ENCODE measurements at regions not wholly inside any gene's neighbourhood (a gene's known extent, or its start where the extent isn't known, plus 50 kb on each side); places are given as distances from the start of the nearest gene placed in this dataset.

DNA sequence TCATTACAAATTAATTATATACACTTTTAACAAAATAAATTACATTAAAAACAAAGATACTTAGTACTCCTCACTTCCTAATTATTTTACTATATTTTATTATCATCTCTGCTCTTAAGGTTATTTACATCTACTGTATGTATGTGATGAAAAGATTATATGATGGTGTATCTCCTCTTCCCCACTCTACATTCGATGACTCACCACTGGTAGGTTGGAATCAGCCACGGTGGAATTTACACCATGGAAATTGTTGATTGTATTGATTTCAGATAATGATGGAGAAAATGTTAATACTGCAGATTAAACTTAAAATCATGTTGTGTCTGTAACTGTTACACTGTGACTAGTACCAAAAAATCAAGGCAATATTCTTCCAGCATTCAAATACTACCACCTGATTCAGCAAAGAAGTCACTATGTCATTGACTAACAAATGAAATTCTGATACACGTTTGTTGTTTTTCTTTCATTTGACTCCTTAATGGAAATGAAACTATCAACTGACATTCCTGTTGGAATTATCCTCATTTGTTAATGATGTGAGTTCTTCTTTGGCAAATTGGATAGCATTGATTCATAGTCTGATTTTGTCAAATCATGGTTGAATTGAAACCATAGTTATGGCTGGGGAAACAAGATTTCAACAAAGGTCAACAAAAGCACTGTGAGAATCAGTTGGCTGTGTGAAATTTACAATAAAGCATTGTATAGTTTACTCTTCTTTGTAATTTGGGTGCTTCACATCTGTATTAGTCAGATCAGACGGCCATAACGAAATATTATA, 69.0 kb upstream of the NLK start:
- no peak for DNase-seq

DNA sequence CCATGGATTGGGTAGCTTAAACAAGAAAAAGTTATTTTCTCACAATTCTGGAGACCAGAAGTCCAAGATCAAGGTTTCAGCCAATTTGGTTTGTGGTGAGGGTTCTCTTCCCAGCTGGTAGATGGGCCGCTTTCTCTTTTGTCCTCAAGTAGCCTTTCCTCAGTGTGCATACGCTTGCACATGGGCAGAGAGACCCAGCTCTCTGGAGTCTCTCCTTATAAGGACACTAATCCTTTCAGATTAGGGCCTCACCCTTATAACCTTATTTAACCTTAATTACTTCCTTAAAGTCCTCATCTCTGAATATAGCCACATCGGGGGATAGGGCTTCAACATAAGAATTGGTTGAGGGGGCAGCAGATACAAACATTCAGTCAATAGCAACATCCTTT, 68.4 kb upstream of the NLK start:
- DNase-seq, result no peak

DNA sequence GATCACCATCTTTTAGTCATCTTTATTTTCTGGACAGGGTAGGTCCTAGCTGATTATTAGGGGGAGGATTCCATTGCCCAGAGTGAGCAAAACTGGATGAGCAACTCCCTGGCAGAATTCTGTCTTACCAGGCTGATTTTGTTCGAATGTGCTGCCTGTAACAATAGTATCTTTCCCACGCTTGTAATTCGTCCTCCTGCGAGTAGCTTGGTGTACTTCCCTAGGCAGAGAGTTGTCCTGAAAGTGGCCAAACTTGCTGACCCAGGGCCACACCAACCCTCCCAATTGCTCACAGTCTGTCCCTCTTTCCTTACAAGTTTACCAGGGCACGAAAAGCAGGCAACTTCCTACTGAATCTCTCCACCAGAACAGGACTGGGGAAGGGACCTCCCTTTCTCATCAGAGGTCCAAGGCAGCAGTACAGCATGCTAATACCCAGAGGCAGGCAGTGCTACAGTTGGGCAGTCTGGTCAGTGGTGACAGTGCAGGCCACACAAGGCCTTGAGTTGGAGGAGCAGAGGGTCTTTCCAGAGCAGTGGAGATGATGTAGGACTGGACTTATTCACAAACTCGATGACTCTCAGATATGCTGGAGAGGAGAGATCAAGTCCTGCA, 67.8 kb upstream of the NLK start:
- no peak for DNase-seq

DNA sequence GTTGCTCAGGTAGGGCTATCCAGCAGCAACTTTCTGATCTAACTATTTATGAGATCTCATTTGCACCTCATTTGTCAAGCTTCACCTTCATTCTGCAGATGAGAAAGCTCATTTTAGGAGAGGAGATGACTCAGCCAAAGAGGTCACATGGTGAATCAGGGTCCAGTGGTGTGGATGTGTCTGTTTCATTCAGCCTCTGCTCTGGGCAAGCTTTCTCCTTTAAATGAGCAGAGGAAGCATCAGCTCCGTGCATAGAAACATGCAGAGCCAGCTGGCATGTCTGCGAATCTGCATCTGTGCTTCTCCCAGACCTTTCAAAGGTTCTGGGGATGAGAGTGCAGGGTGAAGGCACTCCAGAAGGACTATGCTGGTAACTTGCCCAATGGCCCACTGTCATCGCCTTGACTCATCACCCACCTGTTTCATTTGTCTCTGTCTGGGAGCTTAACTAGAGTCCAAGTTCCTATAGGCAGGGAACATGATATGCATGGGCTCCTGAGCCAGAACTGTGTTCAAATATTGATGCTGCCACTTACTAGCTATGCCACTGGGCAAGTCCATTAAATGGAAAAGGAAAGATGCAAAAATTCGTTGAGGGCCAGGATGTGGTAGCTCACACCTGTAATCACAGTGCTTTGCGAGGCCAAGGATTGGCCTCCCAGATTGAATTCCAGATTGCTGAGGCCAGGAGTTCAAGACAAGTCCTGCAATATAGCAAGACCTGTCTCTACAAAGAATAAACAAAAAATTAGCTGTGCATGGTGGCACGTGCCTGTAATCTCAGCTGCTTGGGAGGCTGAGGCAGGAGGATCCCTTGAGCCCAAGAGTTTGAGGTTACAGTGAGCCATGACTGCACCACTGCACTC, 67.1 kb upstream of the NLK start:
- no peak for DNase-seq

DNA sequence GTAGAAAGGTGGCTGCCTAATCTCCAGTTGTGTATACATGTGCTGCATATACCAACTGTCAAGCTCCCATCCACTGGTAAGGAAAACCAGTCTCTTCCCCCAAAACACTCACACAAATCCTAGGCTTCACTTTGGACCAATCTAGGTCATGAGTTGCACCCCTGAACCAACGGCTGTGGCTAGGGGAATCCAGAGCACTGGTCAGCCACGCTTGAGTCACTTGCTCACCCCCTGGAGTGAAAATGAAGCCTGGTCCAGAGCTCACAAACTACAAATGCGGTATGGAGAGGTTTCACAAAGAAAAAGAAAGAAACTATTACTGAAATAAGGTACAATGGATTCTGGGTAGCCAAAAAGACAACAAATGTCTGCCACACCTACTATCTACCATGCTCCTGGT, 66.1 kb upstream of the NLK start:
- no peak for DNase-seq

DNA sequence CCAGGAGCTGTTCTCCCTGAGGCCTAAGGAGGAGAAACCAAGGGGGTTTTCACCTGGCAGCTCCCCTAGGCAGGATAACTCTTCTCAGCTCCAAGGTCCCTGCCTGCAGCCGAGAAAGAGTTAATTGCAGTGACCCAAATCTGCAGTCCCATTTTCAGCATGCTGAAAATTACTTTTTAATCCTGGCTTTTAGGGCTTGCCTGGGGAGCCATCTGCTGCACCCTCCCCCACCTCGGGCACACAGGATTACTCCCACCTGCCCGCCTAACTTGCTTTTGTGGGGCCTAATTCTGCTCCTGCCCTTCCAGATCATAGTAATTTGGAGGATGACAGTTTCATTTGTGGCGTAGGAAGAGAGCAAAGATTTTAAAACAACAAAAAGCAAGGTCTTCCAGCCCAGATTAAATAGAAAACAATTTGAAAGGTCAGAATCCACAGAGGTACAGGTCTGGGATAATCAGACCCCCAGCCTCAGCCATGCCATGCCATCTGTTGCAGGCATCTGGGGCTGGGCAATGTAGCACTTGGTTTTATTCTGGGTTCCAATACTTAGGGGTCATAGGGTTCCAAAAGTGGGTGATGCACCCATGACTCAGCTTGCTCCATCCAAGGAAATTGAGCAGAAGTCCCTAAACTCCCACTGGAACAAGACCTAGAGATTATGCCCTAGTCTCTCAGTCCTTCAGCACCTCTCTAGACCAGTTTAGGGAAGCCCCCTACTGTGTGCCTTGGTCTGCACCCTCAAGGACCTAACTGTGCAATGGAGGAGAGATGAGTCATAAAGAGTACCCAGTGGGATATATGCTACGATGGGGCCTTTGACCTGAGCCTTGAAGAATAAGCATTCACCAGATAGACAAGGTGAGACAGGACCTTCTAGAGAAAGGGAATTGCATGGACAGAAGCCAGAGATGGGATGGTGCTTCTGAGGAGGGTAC, 64.5 kb upstream of the NLK start:
- no peak for DNase-seq

DNA sequence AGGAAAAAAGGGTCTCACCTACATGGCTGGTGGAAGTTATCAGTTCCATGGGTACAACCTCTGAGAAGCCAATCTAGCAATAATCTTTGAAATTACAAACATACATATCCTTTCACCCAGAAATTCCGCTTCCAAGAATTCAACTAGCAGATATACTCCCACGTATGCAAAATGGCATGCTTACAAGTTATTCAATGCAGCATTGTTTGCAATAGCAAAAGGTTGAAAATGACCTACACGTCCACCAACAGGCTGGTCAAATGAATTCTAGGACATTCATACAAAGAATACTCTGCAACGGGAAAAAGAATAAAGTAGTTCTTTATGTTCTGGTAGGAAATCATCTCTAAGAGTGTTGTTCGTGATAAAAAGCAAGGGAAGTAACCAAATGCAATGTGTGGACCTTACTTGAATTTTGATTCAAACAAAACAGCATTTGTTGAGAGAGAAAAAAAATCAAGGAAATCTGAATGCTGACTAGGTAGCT, 63.7 kb upstream of the NLK start:
- no peak for DNase-seq

DNA sequence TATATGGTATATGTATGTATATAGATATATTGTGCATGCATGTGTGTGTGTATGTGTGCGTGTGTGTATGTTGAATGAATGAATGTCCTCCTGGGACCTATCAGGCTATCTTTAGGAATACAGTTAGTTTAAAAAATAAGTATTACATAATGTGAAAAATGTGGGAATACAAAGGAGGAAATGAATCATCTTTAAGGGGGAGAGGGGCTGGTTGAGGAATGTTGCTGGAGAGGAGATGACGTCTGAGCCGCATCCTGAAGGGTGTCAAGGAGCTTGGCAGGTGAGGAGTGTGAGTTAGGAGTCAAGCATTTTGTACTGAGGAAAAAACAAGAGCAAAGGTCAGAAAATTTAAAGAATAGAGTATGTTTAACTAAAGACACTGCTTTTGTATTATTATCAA, 62.4 kb upstream of the NLK start:
- no peak for DNase-seq

DNA sequence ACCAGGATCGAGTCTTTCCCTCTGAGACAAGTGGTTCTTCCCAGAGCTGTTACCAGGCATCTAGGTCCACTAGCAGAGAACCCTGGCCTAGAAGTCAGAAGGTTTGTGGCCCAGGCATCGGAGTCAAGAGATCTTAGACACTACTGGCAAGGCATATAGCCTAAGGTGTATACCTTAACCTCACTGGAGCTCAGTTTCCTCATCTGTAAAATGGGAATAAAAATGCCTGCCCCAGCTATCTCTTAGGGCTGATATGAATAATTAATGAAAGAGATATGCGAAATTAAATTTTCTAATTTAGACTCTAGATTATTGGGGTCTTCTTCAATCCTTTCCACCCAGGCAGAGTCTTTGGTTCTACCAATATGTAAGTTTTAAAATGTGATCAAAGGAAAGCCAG, 60.5 kb upstream of the NLK start:
- DNase-seq, result no peak

DNA sequence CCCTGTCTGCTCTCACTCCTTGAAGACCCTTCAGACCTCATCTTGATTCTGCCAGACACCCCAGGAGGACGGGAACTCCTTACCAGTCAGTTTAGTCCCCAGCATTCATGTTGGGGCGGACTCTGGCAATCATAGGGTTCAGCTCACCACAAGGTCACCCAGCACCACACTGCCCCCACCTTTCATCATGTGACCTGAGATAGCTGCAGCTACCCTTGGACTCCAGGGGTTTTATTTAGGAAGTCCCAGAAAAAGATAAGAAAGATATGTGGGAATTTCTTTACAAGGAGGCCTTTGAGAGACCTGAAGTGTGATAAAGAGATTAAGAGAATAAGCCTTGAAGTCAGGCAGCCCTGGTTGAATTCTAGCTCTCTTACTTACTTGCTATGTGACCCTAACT, 59.8 kb upstream of the NLK start:
- no peak for DNase-seq

DNA sequence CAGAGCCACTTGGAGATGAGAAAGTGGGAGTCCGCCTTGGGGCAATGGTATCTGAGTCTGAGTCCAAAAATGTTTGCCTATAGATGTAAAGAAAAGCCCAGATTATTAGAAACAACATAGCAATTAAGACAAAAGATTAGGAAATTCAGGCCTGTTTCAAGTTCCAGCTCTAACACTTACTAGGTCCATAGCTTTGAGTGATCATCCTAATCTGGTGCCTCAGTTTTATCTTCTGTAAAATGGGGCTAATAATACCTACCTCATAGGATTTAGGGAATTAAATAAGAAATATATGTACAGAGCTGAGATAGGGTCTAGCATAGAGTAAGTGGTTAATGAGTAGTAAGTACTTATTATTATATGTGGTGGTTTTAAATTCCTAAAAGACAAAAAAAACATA, 58.6 kb upstream of the NLK start:
- no peak for DNase-seq

DNA sequence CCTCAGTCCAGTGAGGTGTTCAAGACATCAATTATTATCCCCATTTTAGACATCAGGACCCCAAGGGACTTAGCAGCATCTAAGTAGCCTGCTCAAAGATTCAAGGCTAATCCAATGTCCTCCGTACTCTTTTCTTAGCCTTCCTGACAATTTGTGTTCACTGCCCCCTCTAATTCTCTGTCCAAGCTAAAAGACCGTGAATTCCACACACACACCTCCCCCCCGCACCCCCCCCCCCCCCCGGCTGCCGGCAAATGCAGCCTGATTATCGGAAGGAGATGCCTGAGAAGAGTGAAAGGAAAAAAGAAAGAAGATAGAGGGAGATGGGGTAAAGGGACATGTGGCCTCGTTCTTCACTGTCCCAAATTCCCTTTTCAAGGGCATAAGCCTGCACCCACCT, 58.1 kb upstream of the NLK start:
- no peak for DNase-seq

DNA sequence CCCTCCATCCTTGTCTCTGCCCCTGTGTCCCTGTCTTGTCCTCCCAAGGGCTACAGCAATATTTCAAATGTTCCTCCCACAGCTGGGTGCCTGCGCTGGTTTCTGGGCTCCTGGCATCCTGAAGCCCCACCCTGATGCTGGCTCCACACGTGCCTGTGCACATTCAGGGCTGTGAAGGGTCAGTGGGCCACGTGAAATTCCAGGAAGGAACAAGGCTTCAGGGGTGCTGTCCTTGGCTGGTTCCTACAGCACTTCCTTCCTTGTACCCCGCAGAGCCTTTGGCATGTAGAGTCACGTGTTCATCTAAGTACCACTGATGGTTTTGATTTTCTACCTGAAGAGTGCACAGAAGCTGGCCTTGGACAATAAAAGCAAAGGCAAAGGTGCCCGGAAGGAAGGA, 57.7 kb upstream of the NLK start:
- no peak for DNase-seq

DNA sequence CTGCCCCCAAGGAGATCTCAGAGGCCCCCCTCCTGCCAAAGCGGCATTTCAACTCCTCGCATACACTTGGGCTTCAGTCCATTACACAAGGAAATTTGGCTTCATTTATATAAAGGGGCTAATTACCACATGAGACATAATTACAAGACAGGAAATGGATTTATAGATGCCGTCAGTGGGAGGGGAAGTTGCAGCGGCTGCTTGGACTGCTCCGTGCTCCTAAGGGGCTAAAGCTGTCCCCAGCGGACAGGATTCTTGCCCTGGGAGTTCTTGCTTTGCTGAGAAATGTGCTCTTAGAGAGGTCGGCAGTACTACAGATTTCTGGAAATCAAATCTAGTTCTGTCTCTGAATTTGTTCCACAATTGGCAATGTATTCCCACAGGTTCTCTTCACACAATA, 57.2 kb upstream of the NLK start:
- no peak for DNase-seq

DNA sequence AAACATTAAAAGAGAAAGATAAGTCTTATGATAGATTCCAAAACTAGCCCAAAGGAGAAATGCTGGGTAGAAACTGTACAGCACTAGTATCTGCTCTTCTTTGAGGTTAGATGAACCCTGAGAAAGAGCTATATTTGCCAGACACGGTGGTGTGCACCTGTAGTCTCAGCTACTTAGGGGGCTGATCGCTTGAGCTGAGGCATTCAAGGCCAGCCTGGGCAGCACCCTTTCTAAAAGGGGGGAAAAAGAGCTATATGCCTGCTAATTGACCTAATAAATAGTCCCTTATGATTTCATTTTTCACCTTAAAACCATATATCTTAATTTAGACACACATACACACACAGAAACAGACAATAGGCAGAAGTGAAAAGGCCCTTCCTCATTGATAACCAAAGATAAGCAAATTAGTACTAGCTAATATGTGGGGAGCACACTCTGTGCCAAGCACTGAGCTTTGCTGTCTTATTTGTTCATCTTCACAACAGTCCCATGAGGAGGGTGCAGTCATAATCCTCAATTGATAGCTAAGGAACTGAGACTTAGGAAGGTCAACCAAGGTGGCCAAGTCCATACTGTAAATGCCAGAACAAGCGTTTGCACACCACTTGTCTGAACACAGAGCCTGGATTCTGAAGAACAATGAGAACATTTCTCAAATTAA, 56.6 kb upstream of the NLK start:
- DNase-seq, result no peak

DNA sequence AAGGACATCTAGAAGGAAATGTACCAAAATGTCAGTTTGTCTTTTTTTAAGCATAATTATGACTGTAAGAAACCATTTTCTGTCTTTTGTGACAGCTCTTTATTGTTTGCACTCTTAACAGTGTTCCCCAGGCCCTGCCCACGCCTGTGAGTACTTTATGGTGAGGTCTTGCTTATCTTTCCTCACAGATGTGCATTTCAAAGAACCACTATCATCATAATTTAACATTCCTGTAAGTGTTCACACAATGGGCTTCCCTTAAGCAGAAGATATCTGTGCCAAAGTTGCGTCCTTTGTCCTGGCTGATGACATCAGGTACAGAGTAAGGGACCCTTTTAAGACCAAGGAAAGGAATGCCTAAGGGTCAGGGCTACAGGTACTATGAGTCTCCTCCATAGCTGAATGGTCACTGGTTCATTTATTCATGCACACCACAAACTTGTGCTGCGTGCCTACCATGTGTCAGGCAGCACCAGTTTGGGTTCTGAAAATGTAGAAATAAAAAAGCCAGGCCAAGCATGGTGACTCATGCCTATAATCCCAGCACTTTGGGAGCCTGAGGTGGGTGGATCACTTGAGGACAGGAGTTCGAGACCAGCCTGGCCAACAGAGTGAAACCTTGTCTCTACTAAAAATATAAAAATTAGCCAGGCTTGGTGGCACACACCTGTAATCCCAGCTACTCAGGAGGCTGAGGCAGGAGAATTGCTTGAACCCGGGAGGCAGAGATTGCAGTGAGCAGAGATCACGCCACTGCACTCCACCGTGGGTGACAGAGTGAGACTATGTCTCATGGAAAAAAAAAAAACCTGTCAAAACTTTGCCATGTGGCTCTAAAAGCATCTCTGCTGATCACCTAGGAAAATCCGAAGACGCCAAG, 55.4 kb upstream of the NLK start:
- DNase-seq, result no peak

DNA sequence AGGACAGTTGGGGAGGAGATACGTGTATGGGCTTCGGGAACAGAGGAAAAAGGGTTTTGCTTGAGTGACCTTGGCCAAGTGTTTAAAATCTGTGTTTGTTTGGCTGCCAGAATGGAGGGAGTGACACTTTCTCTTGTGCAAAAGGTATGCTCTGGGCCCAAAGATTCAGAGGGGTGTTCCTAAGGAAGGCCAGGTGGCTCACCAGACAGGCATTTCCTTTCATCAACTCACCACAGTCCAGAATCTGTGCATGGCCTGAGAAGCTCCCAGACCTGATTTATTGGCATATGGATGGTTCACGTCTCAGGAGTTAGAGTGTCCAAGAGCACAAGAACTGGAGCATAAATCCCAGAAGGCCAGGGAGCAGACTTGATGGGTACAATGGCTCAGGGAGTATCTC, 53.4 kb upstream of the NLK start:
- DNase-seq, result no peak

DNA sequence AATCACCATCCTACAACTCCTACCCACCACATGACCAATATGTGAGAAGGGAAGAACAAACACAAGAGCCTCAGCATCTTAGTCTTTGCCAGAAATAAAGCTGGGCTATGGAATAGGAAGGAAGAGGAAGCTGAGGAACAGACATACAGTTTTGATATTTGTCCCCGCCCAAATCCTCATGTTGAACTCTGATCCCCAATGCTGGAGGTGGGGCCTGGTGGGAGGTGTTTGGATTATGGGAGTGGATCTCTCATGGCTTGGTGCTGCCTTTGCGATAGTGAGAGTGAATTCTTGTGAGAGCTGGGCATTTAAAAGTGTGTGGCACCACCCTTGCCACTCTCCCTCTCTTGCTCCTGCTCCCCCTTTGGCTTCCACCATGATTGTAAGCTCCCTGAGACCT, 52.4 kb upstream of the NLK start:
- DNase-seq, result no peak

DNA sequence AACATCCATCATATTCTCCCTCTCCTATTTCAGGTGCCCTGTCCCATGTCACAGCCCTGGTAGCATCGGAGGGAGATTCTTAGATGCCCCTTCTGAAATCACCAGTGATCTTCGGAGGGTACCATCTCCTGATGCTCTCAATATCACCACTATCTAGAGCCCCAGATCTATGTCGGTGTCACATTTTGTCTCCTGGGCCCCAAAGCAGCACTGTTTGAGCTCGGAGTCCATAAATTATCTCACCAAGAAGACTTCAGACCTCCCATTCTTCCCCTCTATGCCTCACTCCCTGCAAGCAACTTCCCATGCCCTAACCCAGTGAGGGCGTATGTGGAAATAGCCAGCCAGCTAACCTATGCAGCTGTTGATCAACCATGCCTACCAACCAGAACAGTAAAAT, 51.5 kb upstream of the NLK start:
- no peak for DNase-seq

DNA sequence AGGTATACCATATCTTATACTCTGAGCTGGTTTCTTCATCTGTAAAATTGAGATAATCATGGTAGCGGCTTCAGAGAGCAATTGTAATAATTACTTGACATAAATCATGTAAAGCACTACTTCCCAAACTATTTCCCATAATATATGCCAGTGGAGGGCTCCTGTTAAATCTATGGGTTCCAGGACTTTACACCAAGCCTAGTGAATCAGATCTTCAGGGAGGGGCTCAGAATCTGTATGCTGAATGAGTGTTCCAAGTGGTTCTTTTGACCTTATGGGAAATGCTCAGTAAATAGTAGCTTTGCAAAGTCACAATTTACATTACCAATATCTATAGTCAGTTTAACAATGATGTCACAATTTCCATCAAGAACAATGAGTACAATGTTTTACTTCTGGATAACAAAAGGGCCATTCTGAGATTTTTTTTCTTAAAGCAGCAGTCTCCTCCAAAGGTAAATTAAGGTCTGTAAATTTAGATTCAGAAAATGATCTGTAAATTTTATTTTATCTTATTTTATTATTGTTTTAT, 50.9 kb upstream of the NLK start:
- DNase-seq, result no peak

All from right lung (tissue), 2 donors.